K562 (cell line): ENCODE measurements at regions not wholly inside any gene's neighbourhood (a gene's known extent, or its start where the extent isn't known, plus 50 kb on each side); places are given as distances from the start of the nearest gene placed in this dataset.

Source experiments
- ATF1 ChIP-seq, 2 experiments: fragments of 450-650 bp in 1 of 2; IDR thresholded peaks; 2 replicates each; pipeline ENCODE4 v1.6.1; 2016; ENCODE audit warnings: missing compliant biosample characterization in 1 of 2, missing genetic modification characterization in 1 of 2
- POLR2AphosphoS5 ChIP-seq: IDR thresholded peaks from 2 replicates; pipeline ENCODE4 v1.6.1; 2011; ENCODE audit warnings: mild to moderate bottlenecking, low read depth, low read length, moderate library complexity; ENCODE audit not compliant: control insufficient read depth, insufficient read depth

DNA sequence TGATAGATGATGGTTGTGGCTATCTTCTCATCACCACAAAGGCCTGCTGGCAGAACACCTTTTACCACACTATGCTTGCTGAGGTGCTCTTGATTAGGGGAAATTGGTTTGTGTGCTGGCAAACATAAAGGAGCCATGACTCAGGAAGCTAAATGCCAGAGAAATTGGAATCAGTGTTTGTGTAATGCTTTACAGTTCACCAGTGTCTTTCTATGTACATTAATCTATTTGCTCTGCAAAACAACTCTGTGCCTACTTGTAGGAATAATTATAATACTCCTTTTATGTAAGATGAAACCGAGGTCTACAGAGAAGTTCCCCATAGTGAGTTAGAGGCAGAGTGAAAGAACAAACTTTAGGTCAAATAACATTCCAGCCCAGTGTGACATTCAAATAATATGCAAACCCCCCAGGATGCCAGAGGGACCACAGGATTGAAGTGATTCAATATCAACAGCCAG lies 390.5 kb upstream of the HTR2A start:
- TF ChIP-seq ATF1 (CRISPR knock-in tag; IDR thresholded peaks at IDR 0.05), result no peak
- TF ChIP-seq ATF1 (tag; IDR thresholded peaks at IDR 0.05), result no peak
- TF ChIP-seq POLR2AphosphoS5, result no peak
